ENCODE measurements at regions not wholly inside any gene's neighbourhood (a gene's known extent, or its start where the extent isn't known, plus 50 kb on each side); places are given as distances from the start of the nearest gene placed in this dataset.

DNA sequence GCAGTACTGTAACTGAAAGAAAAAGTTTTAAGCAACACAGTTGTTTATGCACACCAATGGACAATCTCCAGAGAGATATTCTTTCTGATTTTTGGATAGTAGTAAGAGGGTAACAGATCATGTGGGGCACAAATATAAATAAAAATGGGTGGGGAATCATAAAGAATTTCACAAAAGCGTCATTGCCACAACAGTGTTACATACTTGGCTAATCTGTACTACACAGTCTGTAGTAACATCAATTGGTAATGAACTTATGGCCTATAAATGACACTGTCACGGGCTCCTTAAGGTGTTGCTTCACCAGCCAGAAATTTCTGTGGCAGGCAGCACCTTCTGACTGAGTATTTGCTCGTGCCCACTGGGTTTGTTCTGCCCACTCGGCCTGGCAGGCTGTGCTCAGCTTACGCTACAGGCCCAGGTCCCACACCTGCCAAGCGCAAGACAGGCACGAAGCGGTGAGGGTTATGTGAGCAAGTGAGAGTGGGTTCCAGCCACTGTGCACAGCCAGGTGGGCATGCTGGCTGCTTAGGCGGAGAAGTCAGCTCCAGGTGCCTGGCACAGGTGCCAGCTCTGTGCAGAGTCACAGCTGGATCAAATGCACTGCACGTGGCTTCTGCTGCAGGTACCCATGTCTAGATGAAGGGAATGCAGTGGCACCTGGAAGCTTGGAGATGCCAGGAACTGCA is 532.5 kb upstream of the SLC39A10 start:
- 81 to 86% methylated on average over 10 of the region's 10 CpGs for WGBS, 2 donors
- Histone ChIP-seq H3K27me3 (no peaks in the 10 kb centered on the region), H3K27ac (no peak overlapping the region), H3K4me3 (no peak overlapping the region), H3K4me1 (no peaks in the 10 kb centered on the region), H3K9me3 (no peaks in the 10 kb centered on the region), H3K36me3 (no peaks in the 10 kb centered on the region)
- no peak for DNase-seq
- intact Hi-C loops (cut with DNase I), result no loop called here
- TF ChIP-seq POLR2AphosphoS5 (IDR thresholded peaks at IDR 0.05), result no peak
- no peak for TF ChIP-seq POLR2A (IDR thresholded peaks at IDR 0.05)
- no peak for TF ChIP-seq EP300 (IDR thresholded peaks at IDR 0.05)

DNA sequence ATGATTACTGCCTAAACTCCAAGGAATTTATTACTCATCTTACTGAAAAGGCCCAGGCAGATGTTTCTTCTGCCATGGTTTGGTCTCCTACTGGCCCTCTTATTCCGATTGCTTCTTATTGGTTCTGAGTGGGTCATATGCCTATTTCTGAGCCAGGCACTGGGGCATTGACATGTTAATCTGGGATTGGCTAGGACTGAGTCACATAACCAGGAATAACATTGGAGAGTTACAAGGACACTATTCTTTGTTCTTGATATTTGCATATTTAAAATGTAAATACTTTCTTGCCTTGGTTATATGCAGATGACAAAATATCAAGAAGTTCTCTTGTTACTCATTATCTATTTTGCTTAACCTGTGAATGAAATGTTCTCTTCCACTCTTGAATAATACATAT is 534.4 kb upstream of the SLC39A10 start:
- H3K36me3 ChIP-seq, result no peaks in the 10 kb centered on the region
- TF ChIP-seq, protein P1, sequence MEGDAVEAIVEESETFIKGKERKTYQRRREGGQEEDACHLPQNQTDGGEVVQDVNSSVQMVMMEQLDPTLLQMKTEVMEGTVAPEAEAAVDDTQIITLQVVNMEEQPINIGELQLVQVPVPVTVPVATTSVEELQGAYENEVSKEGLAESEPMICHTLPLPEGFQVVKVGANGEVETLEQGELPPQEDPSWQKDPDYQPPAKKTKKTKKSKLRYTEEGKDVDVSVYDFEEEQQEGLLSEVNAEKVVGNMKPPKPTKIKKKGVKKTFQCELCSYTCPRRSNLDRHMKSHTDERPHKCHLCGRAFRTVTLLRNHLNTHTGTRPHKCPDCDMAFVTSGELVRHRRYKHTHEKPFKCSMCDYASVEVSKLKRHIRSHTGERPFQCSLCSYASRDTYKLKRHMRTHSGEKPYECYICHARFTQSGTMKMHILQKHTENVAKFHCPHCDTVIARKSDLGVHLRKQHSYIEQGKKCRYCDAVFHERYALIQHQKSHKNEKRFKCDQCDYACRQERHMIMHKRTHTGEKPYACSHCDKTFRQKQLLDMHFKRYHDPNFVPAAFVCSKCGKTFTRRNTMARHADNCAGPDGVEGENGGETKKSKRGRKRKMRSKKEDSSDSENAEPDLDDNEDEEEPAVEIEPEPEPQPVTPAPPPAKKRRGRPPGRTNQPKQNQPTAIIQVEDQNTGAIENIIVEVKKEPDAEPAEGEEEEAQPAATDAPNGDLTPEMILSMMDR (IDR thresholded peaks at IDR 0.05), result no peak
- TF ChIP-seq POLR2AphosphoS5 (IDR thresholded peaks at IDR 0.05) (no peak), EP300 (IDR thresholded peaks at IDR 0.05) (no peak), POLR2A (IDR thresholded peaks at IDR 0.05) (no peak)
- no peak overlapping the region for H3K4me3 ChIP-seq
- H3K4me1 ChIP-seq, result no peaks in the 10 kb centered on the region
- intact Hi-C loops (cut with DNase I), result no loop called here
- DNase-seq, result no peak
- WGBS, 2 donors, result 81 to 85% methylated on average over 1 of the region's 1 CpG
- H3K9me3 ChIP-seq, result no peaks in the 10 kb centered on the region
- no peaks in the 10 kb centered on the region for H3K27me3 ChIP-seq
- no peak overlapping the region for H3K27ac ChIP-seq

DNA sequence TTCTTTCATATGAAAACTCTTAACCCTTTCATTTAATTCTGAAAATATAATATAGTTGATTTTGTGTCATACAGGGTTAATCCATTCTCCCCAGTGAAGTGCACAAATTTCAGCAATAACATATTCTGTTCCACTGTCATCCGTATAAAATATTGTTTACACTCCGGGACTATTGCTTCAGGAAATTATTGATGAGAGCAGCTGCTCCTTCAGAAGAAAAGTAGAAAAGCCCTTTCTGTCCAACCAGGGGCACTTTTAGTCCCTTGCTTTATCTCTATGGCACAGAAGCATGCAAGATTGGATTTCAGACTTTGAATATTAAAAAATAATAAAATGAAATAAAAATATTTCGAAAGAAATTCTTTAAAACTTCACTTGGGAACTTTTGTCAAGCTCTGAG is 535.7 kb upstream of the SLC39A10 start:
- TF ChIP-seq POLR2A (IDR thresholded peaks at IDR 0.05), result no peak
- no peak for TF ChIP-seq EP300 (IDR thresholded peaks at IDR 0.05)
- TF ChIP-seq POLR2AphosphoS5 (IDR thresholded peaks at IDR 0.05), result no peak
- TF ChIP-seq, protein P1 (IDR thresholded peaks at IDR 0.05), result no peak
- no peaks in the 10 kb centered on the region for H3K4me1 ChIP-seq
- no peaks in the 10 kb centered on the region for H3K9me3 ChIP-seq
- H3K27ac ChIP-seq, result no peak overlapping the region
- no peak for DNase-seq
- 41 to 62% methylated on average over 3 of the region's 3 CpGs for WGBS, 2 donors
- no peaks in the 10 kb centered on the region for H3K36me3 ChIP-seq
- H3K27me3 ChIP-seq, result no peaks in the 10 kb centered on the region
- no peak overlapping the region for H3K4me3 ChIP-seq
- intact Hi-C loops (cut with DNase I), result no loop called here

DNA sequence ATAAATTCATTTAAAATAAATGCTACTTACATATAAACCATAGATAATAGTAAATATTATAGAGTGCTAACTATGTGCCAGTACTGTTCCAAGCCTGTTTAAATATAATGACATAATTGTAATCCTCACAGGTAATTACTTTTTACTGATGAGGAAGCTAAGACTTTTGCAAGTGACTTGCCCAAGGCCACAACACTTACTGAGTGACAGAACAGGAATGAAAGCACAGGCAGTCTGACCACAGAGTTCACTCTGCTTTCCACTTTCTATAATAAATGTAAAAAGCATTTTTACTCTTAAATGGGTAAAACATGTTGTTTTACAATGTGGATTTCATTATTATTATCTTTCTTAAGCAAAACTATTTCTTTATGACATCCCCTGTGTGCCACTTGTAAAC is 537.8 kb upstream of the SLC39A10 start:
- DNase-seq, result no peak
- Histone ChIP-seq H3K27me3 (no peaks in the 10 kb centered on the region), H3K4me3 (no peak overlapping the region), H3K27ac (no peak overlapping the region), H3K4me1 (no peaks in the 10 kb centered on the region), H3K9me3 (peaks cover 0 to 4% (median 0%) of the 10 kb centered on the region in 4 donors), H3K36me3 (no peaks in the 10 kb centered on the region)
- no peak for TF ChIP-seq POLR2AphosphoS5 (IDR thresholded peaks at IDR 0.05)
- TF ChIP-seq POLR2A (IDR thresholded peaks at IDR 0.05), result no peak
- TF ChIP-seq, protein P1 (IDR thresholded peaks at IDR 0.05), result no peak
- no peak for TF ChIP-seq EP300 (IDR thresholded peaks at IDR 0.05)
- intact Hi-C loops (cut with DNase I), result no loop called here

DNA sequence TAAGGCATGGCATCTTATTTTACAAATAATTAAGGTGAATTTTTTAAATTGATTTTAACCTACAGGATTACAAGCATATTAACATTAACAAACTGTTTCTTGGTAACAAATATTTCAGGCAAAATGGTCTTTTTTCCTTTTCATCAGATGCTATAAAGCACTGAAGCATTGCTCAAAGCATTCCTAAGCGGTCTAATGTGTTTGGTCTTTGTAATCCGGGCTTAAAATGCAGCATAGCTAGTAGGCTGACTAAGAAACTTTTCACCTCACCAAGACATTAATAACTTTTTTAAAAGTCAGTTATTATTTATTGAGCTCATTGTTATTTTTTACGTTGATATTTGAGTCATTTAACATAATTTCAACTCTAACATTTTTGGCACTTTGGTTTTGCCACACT is 538.8 kb upstream of the SLC39A10 start:
- no peak for TF ChIP-seq POLR2AphosphoS5 (IDR thresholded peaks at IDR 0.05)
- TF ChIP-seq EP300 (IDR thresholded peaks at IDR 0.05), result no peak
- TF ChIP-seq, protein P1 (IDR thresholded peaks at IDR 0.05), result no peak
- no peak for TF ChIP-seq POLR2A (IDR thresholded peaks at IDR 0.05)
- H3K27me3 ChIP-seq, result no peaks in the 10 kb centered on the region
- peaks cover 0 to 4% (median 0%) of the 10 kb centered on the region in 4 donors for H3K9me3 ChIP-seq
- H3K27ac ChIP-seq, result no peak overlapping the region
- no peak overlapping the region for H3K4me3 ChIP-seq
- no peak for DNase-seq
- no peaks in the 10 kb centered on the region for H3K4me1 ChIP-seq
- 74 to 83% methylated on average over 3 of the region's 3 CpGs for WGBS, 2 donors
- intact Hi-C loops (cut with DNase I), result no loop called here
- H3K36me3 ChIP-seq, result no peaks in the 10 kb centered on the region

Measured in sigmoid colon (tissue), 6 donors.